ENCODE measurements at regions not wholly inside any gene's neighbourhood (a gene's known extent, or its start where the extent isn't known, plus 50 kb on each side); places are given as distances from the start of the nearest gene placed in this dataset.

GRCh38 chr3:118811236-118811732, 223.4 kb downstream of the IGSF11 start:
- DNase-seq, result no peak

- DNase-seq, result no peak
Observed at GRCh38 chr3:118813472-118813871, 221.2 kb downstream of the IGSF11 start.

- peak; percentile 48 for DNase-seq
Observed at GRCh38 chr3:118817748-118818165, 216.9 kb downstream of the IGSF11 start.

GRCh38 chr3:118818386-118818785, 216.3 kb downstream of the IGSF11 start:
- no peak for DNase-seq

GRCh38 chr3:118823626-118824025, 211.0 kb downstream of the IGSF11 start:
- DNase-seq, result no peak

- DNase-seq, result no peak
Observed at GRCh38 chr3:118827446-118827845, 207.2 kb downstream of the IGSF11 start.

GRCh38 chr3:118828351-118828750, 206.3 kb downstream of the IGSF11 start:
- no peak for DNase-seq

GRCh38 chr3:118833075-118833474, 201.6 kb downstream of the IGSF11 start:
- no peak for DNase-seq

- no peak for DNase-seq
Observed at GRCh38 chr3:118838871-118839270, 195.8 kb downstream of the IGSF11 start.

GRCh38 chr3:118842147-118842863, 192.3 kb downstream of the IGSF11 start:
- DNase-seq, result no peak

GRCh38 chr3:118846176-118846575, 188.5 kb downstream of the IGSF11 start:
- no peak for DNase-seq

All from NCI-H345 (cell line).